ENCODE measurements at regions not wholly inside any gene's neighbourhood (a gene's known extent, or its start where the extent isn't known, plus 50 kb on each side); places are given as distances from the start of the nearest gene placed in this dataset.
A peak's percentile ranks its signal among the peaks of the same experiment; 100 is the strongest.

- peak; percentile 63 for TF ChIP-seq TCF3 (CRISPR knock-in tag; IDR thresholded peaks at IDR 0.05)
- TF ChIP-seq TAL1 (IDR thresholded peaks at IDR 0.05) = peak; percentile 72
- peak in 1 of 2 experiments; percentile 35; a peak in 1 of 4 replicates for TF ChIP-seq TRIM24 (IDR thresholded peaks at IDR 0.05)
- TF ChIP-seq MEIS2 (IDR thresholded peaks at IDR 0.05; ENCODE audit: partially characterized antibody) = peak; percentile 27
- TF ChIP-seq MGA (IDR thresholded peaks at IDR 0.05) = peak; percentile 8; the same call in 1 of the 2 replicates
- TF ChIP-seq ZNF57 (CRISPR knock-in tag; IDR thresholded peaks at IDR 0.05) = no peak
- no peak for TF ChIP-seq ETV5 (CRISPR knock-in tag; IDR thresholded peaks at IDR 0.05; ENCODE audit: low read depth)
- no peak for TF ChIP-seq SRSF3 (IDR thresholded peaks at IDR 0.05; ENCODE audit: insufficient read depth, low read length)
- peak; percentile 66 for TF ChIP-seq CBFA2T2 (conservative IDR thresholded peaks at IDR 0.05)
- no peak for TF ChIP-seq ZZZ3 (IDR thresholded peaks at IDR 0.05)
- peak; percentile 81 for TF ChIP-seq CBFA2T3 (IDR thresholded peaks at IDR 0.05)
Observed at GRCh38 chr15:35626571-35627318, 80.8 kb upstream of the DPH6 start (continued).
